ENCODE measurements at regions not wholly inside any gene's neighbourhood (a gene's known extent, or its start where the extent isn't known, plus 50 kb on each side); places are given as distances from the start of the nearest gene placed in this dataset.

DNA sequence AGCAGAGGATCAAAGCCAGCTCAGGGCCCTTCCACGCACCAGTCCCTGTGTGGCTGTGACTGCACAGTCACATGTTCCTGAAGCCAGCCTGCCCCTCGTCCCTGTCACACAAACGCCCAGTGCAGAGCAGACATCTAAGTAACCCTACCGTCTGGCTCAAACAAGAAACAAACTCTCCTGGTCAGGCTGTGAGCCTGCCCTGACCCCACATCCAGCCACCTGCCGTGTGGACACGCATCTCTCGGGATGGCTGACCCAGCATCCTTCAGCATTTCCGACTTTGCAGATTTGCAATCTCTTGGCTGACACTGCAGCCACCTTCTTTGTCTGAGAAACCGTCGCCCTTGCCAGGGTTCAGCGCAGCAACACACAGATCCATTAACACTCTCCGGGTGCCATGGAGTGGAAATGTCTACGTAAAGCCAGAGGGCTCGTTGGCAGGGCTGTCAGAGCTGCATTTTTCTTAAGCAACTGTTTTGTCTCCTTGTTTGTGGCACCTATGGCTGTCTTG, 82.3 kb upstream of the ASAP2 start:
- Mint-ChIP-seq H3K9me3 (no peaks in the 10 kb centered on the region), H3K27me3 (ENCODE audit: low read depth) (no peaks in the 10 kb centered on the region), H3K4me1 (ENCODE audit: low read depth) (no peaks in the 10 kb centered on the region), H3K4me3 (ENCODE audit: low read depth) (no peak overlapping the region), H3K36me3 (ENCODE audit: low read depth) (no peaks in the 10 kb centered on the region), H3K27ac (no peak overlapping the region)
- DNase-seq (ENCODE audit: low spot score): no peak
- intact Hi-C loops (cut with micrococcal nuclease): no loop called here

DNA sequence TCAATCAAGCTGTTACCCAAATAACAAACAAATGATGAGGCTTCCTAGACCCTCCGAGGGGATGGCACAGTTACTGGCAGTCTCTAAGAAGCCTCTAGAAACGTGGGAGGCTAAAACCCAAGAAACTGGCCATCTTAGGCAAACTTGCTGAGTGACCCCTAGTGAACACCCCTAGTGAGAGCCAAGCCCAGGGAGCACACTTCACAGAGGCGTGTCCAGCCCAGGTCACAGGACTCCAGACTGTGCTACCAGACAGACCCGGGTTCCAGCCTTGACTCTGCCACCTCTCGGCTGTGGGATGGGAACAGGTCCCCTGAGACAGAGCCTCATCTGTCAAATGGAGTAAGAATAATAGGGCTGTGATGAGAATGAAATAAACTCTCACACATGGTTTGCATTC, 83.5 kb upstream of the ASAP2 start:
- Mint-ChIP-seq H3K27me3 (ENCODE audit: low read depth) (peaks cover 5% of the 10 kb centered on the region), H3K9me3 (no peaks in the 10 kb centered on the region), H3K36me3 (ENCODE audit: low read depth) (no peaks in the 10 kb centered on the region), H3K4me3 (ENCODE audit: low read depth) (no peak overlapping the region), H3K4me1 (ENCODE audit: low read depth) (no peaks in the 10 kb centered on the region), H3K27ac (no peak overlapping the region)
- no peak for DNase-seq (ENCODE audit: low spot score)
- intact Hi-C loops (cut with micrococcal nuclease): no loop called here

DNA sequence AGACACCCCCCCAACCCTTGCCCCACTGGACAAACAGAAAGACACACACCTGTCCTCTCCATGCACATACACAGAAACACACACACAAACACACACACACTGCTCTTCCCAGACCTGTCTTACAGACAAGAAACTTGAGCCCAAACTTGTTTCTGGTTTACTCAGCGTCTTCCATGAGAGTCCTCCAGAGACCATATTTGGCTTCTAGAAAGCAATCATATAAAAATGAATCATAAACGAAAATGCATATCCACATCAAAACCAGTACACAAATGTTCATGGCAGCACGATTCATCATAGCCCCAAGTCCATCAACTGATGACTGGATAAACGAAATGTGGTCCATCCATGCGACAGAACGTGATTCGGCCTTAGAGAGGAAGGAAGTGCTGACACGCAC, 84.2 kb upstream of the ASAP2 start:
- intact Hi-C loops (cut with micrococcal nuclease): no loop called here
- Mint-ChIP-seq H3K27ac (no peak overlapping the region), H3K4me3 (ENCODE audit: low read depth) (no peak overlapping the region), H3K4me1 (ENCODE audit: low read depth) (no peaks in the 10 kb centered on the region), H3K36me3 (ENCODE audit: low read depth) (no peaks in the 10 kb centered on the region), H3K9me3 (no peaks in the 10 kb centered on the region), H3K27me3 (ENCODE audit: low read depth) (peaks cover 8% of the 10 kb centered on the region)
- DNase-seq (ENCODE audit: low spot score): no peak

DNA sequence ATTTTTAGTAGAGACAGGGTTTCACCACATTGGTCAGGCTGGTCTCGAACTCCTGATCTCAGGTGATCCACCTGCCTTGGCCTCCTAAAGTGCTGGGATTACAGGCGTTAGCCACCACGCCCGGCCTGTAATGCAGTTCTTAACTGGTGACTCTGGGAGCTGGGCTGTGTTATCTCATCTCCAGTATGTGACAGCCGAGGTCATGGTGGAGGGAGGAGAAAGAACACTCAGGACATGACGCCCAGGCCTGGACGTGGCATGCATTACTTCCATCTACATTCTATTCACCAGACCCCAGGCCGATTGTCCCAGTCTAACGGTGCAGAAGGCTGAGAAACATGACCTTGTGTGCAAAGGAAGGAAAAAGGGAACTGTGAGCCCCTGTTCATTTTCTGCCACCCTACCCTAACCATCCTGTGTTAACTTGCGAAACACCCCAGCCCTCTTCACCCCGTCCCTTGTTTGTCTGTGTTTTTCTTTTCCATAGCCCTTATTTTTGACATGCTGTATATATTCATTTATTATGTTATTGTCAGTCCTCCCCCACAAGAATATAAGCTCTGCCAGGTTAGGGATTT, 88.1 kb upstream of the ASAP2 start:
- Mint-ChIP-seq H3K27ac (no peak overlapping the region), H3K4me3 (ENCODE audit: low read depth) (no peak overlapping the region), H3K4me1 (ENCODE audit: low read depth) (no peaks in the 10 kb centered on the region), H3K27me3 (ENCODE audit: low read depth) (peaks cover 8% of the 10 kb centered on the region), H3K36me3 (ENCODE audit: low read depth) (no peaks in the 10 kb centered on the region), H3K9me3 (no peaks in the 10 kb centered on the region)
- intact Hi-C loops (cut with micrococcal nuclease): no loop called here
- DNase-seq (ENCODE audit: low spot score): no peak

DNA sequence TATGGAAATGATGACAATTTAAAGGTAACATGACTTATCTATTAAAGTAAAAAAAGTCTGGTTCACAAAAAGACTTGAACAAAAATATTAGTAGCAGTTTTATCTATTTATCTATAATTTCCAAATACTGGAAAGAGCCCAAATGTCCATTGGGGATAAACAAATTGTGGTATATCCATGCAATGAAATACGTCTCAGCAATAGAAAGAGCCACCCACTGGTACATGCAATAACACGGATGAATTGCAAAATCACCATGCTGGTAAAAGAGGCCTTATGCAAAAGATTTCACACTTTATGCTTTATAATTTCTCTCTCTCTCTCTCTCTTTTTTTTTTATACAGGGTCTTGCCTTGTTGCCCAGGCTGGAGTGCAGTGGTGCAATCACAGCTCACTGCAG, 91.4 kb upstream of the ASAP2 start:
- DNase-seq (ENCODE audit: low spot score): no peak
- peaks cover 8% of the 10 kb centered on the region for H3K27me3 Mint-ChIP-seq (ENCODE audit: low read depth)
- H3K27ac Mint-ChIP-seq: no peak overlapping the region
- no peak overlapping the region for H3K4me3 Mint-ChIP-seq (ENCODE audit: low read depth)
- H3K36me3 Mint-ChIP-seq (ENCODE audit: low read depth): no peaks in the 10 kb centered on the region
- no peaks in the 10 kb centered on the region for H3K4me1 Mint-ChIP-seq (ENCODE audit: low read depth)
- no peaks in the 10 kb centered on the region for H3K9me3 Mint-ChIP-seq
- intact Hi-C loops (cut with micrococcal nuclease): no loop called here

DNA sequence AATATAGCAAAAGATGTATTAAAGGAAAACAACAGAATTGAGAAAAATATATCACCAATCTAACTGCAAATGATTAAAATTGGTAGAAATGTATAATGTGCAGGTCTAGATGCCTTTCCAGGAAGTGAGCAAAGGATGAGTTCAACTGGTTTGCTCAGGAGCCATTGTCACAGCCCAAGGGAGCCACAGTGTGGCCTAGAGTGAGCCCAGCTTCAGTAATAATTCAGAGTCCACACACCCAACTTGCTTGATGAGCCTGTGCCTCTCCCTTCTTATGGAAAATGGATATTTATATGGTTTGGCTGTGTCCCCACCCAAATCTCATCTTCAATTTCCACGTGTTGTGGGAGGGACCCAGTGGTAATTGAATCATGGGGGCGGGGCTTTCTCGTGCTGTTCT, 92.2 kb upstream of the ASAP2 start:
- Mint-ChIP-seq H3K27ac (no peak overlapping the region), H3K27me3 (ENCODE audit: low read depth) (peaks cover 8% of the 10 kb centered on the region), H3K4me3 (ENCODE audit: low read depth) (no peak overlapping the region), H3K4me1 (ENCODE audit: low read depth) (no peaks in the 10 kb centered on the region), H3K36me3 (ENCODE audit: low read depth) (no peaks in the 10 kb centered on the region), H3K9me3 (no peaks in the 10 kb centered on the region)
- intact Hi-C loops (cut with micrococcal nuclease): no loop called here
- no peak for DNase-seq (ENCODE audit: low spot score)

DNA sequence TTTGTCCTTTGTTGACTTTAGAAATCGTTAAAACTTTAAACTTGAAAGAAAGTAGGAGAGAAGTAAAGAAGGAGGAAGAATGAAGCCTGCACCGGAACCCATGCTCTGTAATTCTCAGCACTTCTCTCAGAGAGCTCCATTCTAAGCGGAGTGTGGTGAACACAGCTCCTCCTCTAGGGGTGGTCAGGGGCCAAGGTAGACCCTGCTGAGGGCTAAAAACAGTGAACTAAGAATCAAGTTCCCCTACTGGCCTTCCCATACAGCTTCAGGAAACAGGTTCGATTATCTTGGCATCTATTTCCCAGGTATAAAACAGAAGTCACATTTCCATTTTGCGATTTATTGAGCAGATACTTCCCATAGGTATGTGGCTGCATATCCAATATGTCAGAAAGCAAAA, 92.7 kb upstream of the ASAP2 start:
- no peak overlapping the region for H3K4me3 Mint-ChIP-seq (ENCODE audit: low read depth)
- no peaks in the 10 kb centered on the region for H3K36me3 Mint-ChIP-seq (ENCODE audit: low read depth)
- no peaks in the 10 kb centered on the region for H3K9me3 Mint-ChIP-seq
- no peak overlapping the region for H3K27ac Mint-ChIP-seq
- peaks cover 6% of the 10 kb centered on the region for H3K27me3 Mint-ChIP-seq (ENCODE audit: low read depth)
- H3K4me1 Mint-ChIP-seq (ENCODE audit: low read depth): no peaks in the 10 kb centered on the region
- no peak for DNase-seq (ENCODE audit: low spot score)
- intact Hi-C loops (cut with micrococcal nuclease): no loop called here

DNA sequence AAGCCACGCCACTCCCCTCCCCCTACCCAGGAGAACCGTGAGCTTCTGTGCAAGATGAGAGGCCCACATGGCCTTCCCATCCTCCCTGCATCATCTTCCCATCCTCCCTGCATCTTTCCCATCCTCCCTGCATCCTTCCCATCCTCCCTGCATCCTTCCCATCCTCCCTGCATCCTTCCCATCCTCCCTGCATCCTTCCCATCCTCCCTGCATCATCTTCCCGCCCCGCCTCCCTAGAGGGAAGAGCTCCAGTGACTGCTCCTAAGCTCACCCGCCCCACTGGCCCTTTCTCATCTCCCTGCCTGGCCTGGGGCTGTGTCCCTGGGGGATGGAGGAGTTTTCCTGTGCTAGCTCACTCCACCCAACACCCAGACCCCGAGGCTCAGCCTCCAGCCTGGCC, 93.3 kb upstream of the ASAP2 start:
- no peaks in the 10 kb centered on the region for H3K36me3 Mint-ChIP-seq (ENCODE audit: low read depth)
- peaks cover 3% of the 10 kb centered on the region for H3K27me3 Mint-ChIP-seq (ENCODE audit: low read depth)
- no peak for DNase-seq (ENCODE audit: low spot score)
- intact Hi-C loops (cut with micrococcal nuclease): no loop called here
- H3K27ac Mint-ChIP-seq: no peak overlapping the region
- no peaks in the 10 kb centered on the region for H3K9me3 Mint-ChIP-seq
- no peak overlapping the region for H3K4me3 Mint-ChIP-seq (ENCODE audit: low read depth)
- H3K4me1 Mint-ChIP-seq (ENCODE audit: low read depth): no peaks in the 10 kb centered on the region

DNA sequence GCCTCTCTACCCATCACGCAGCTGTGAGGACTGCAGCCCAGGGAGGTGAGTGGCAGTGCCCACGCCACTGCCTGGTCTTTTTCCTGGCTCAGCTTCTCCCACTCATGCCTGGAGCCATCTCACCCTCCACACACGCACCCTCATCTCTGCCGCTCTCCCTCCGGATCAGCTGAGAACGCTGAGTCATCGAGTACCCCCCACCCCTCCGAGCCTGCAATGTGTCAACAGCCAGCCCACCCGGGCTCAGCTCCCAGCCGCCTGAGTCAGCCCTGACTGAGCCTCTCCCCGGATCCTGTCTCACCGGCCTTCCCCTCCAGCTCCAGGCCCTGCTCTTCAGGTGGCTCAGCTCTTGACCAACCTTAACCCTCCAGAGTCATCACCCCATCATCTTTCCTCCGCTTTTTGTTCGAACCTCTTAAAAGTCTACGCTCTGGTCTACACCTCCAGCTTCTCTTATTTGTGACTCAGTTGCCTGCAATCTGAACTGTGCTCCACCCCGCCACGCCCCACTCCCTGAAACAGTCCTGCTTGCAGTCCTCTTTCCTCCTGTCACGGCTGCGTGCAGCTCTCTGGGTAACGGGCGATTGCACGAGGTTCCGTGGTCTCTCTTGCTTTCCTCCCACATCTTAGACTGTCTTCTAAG, 94.4 kb upstream of the ASAP2 start:
- Mint-ChIP-seq H3K36me3 (ENCODE audit: low read depth) (no peaks in the 10 kb centered on the region), H3K4me3 (ENCODE audit: low read depth) (no peak overlapping the region), H3K4me1 (ENCODE audit: low read depth) (no peaks in the 10 kb centered on the region), H3K27me3 (ENCODE audit: low read depth) (no peaks in the 10 kb centered on the region), H3K27ac (no peak overlapping the region), H3K9me3 (no peaks in the 10 kb centered on the region)
- intact Hi-C loops (cut with micrococcal nuclease): no loop called here
- DNase-seq (ENCODE audit: low spot score): no peak

DNA sequence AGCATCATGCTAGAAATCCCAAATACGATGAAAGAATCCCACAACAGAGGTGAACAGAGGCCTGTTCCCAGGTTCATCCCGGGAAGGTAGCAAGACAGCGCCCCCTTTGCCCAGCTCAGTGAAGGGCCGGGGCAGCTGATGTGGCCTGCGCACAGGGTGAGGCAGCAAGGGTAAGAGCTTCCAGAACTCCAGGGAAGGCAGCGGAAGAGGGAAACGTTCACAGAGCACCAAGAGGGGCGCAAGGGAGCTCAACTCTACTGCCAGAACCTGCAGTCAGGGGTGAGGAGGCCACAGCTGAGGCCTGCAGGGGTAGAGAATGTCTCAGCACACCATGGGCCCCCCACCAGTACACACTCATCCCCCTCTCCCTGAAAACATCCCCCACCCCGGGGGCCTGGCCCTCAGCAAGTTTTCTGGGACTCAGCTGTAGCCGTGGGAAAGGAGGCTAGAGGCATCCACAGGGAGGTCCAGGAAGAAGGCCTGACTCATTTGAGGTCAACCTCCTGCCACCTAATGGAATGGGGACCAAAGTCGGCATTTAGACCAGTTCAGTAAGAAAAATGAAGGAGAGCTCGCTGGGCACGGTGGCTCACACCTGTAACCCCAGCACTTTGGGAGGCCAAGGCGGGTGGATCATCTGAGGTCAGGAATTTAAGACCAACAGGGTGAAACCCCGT, 95.6 kb upstream of the ASAP2 start:
- intact Hi-C loops (cut with micrococcal nuclease): no loop called here
- H3K27me3 Mint-ChIP-seq (ENCODE audit: low read depth): no peaks in the 10 kb centered on the region

DNA sequence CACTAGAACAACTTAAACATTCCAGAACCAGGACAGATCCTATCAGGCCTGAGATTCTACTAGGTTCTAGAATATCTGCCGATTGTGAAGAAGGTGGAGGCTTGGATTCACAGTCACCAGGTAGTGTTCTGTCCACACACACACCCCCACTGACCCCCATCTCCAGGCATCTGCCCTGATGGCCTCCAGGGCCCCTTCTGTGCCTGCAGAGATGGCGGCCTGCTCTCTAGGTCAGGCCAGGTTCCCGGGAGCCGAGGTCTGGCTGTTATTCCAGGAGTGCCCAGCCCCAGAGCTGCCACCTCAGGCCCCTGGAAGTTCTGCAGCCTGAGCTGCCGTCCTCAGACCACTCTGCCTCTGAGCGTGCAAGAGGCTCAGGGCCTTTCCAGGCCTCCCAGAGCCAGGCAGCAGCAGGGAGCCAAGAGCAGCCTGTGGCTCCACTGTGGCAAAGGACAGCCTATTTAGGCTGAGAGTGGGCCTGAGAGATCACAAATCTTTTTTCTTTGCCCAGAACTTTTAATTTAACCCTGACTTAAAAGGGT, 96.2 kb upstream of the ASAP2 start:
- no peak for DNase-seq (ENCODE audit: low spot score)
- Mint-ChIP-seq H3K27ac (no peak overlapping the region), H3K27me3 (ENCODE audit: low read depth) (peaks cover 2% of the 10 kb centered on the region), H3K36me3 (ENCODE audit: low read depth) (no peaks in the 10 kb centered on the region), H3K4me1 (ENCODE audit: low read depth) (no peaks in the 10 kb centered on the region), H3K9me3 (no peaks in the 10 kb centered on the region), H3K4me3 (ENCODE audit: low read depth) (no peak overlapping the region)
- intact Hi-C loops (cut with micrococcal nuclease): no loop called here

More for the DNA sequence above, 95.6 kb upstream of the ASAP2 start:
- no peak overlapping the region for H3K4me3 Mint-ChIP-seq (ENCODE audit: low read depth)
- H3K36me3 Mint-ChIP-seq (ENCODE audit: low read depth): no peaks in the 10 kb centered on the region
- H3K9me3 Mint-ChIP-seq: no peaks in the 10 kb centered on the region
- no peaks in the 10 kb centered on the region for H3K4me1 Mint-ChIP-seq (ENCODE audit: low read depth)
- DNase-seq (ENCODE audit: low spot score): no peak
- H3K27ac Mint-ChIP-seq: no peak overlapping the region

DNA sequence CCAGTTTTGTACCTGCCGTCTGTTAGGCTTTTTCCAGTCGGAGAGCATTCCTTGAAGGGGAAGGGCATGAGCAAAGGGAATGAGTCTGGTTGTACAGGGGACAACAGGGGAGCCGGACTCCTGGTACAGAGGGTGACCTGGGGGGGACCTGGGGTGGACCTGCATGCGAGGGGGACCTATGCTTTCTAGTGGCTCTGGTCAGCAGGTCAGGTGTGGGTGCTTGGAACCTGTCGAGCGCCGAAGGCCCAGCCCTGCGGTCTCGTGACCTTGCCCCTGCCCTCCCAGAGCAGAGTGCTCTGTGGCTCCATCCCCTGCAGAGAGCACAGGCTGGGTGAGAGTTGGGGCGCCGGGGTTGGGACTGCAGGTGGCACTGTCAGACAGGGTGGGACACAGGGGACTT, 96.7 kb upstream of the ASAP2 start:
- no peak for DNase-seq (ENCODE audit: low spot score)
- H3K4me1 Mint-ChIP-seq (ENCODE audit: low read depth): no peaks in the 10 kb centered on the region
- no peaks in the 10 kb centered on the region for H3K9me3 Mint-ChIP-seq
- intact Hi-C loops (cut with micrococcal nuclease): no loop called here
- no peak overlapping the region for H3K4me3 Mint-ChIP-seq (ENCODE audit: low read depth)
- H3K27me3 Mint-ChIP-seq (ENCODE audit: low read depth): peaks cover 2% of the 10 kb centered on the region
- H3K36me3 Mint-ChIP-seq (ENCODE audit: low read depth): no peaks in the 10 kb centered on the region
- no peak overlapping the region for H3K27ac Mint-ChIP-seq

DNA sequence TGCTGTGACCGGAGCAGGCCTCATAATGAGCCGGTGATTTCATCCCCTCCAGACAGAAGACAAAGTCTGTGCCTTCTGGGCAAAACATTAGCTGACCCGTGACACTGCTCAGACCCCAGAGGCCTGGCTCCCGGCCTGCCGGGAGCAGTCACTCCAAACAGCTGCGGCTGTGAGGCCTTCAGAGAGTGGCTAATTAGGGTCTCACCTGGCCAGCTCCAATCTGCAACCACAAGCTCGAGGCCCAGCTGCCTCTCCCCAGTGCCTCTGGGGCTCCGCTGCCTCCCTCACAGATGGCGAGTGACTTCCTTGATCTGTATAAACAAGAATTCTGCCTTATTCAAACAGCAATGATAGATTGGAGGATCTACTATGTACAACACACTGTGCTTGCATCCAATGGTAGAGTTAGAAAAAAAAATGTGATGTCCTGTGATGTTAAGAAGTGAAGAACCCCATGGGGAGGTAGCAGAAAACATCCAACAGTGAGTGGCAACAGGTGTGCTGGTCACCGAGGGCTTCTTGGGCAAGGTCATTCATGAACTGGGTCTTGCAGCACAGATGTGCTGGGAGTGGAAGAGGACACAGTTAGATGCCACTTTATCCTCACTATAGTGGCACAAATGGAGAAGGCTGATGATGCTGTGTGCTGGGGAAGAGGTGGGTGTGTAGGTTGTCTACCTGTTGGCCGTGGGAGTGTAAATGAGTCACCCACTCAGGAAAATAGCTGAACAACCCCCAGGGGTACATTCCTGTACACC, 98.2 kb upstream of the ASAP2 start:
- peaks cover 2% of the 10 kb centered on the region for H3K27me3 Mint-ChIP-seq (ENCODE audit: low read depth)
- DNase-seq (ENCODE audit: low spot score): no peak
- H3K4me3 Mint-ChIP-seq (ENCODE audit: low read depth): no peak overlapping the region
- intact Hi-C loops (cut with micrococcal nuclease): no loop called here
- no peaks in the 10 kb centered on the region for H3K4me1 Mint-ChIP-seq (ENCODE audit: low read depth)
- no peak overlapping the region for H3K27ac Mint-ChIP-seq
- H3K36me3 Mint-ChIP-seq (ENCODE audit: low read depth): no peaks in the 10 kb centered on the region
- H3K9me3 Mint-ChIP-seq: no peaks in the 10 kb centered on the region

Data from activated T-helper 2 cell treated with anti-CD3 and anti-CD28 coated beads, Interferon-gamma antibody, Interleukin-2, Interleukin-4, amounts not matched to agents 10 μg/mL and 5 μg/mL and 100 μg/mL, durations not matched to agents 14 hours and 24 hours and 36 hours (primary cell).